ENCODE measurements at regions not wholly inside any gene's neighbourhood (a gene's known extent, or its start where the extent isn't known, plus 50 kb on each side); places are given as distances from the start of the nearest gene placed in this dataset.

- no peak overlapping the region for H3K4me3 ChIP-seq (ENCODE audit: low read depth, low read length)
- H3K27me3 ChIP-seq (ENCODE audit: control insufficient read depth, insufficient read depth, low read length) = peaks cover 2% of the 10 kb centered on the region
- ChIA-PET CTCF (interaction anchor here (0.8 to 3.8 kb wide), 3 partner anchors 22 to 631 kb away, joined by 3 to 22 read pairs (median 4); partner anchors contain the start of gene SNX19), POLR2A (no interaction called here)
- H3K27ac ChIP-seq (ENCODE audit: low read depth, low read length) = no peak overlapping the region
- H3K9me3 ChIP-seq (ENCODE audit: control insufficient read depth, insufficient read depth, low read length) = peaks cover 3% of the 10 kb centered on the region
- TF ChIP-seq, protein P1, sequence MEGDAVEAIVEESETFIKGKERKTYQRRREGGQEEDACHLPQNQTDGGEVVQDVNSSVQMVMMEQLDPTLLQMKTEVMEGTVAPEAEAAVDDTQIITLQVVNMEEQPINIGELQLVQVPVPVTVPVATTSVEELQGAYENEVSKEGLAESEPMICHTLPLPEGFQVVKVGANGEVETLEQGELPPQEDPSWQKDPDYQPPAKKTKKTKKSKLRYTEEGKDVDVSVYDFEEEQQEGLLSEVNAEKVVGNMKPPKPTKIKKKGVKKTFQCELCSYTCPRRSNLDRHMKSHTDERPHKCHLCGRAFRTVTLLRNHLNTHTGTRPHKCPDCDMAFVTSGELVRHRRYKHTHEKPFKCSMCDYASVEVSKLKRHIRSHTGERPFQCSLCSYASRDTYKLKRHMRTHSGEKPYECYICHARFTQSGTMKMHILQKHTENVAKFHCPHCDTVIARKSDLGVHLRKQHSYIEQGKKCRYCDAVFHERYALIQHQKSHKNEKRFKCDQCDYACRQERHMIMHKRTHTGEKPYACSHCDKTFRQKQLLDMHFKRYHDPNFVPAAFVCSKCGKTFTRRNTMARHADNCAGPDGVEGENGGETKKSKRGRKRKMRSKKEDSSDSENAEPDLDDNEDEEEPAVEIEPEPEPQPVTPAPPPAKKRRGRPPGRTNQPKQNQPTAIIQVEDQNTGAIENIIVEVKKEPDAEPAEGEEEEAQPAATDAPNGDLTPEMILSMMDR (IDR thresholded peaks at IDR 0.05; ENCODE audit: low read depth, low read length) = no peak
- DNase-seq (ENCODE audit: low read depth, low spot score) = no peak
These were observed 127.0 kb upstream of the SNX19 start for GRCh38 chr11:131043251-131043650.

DNA sequence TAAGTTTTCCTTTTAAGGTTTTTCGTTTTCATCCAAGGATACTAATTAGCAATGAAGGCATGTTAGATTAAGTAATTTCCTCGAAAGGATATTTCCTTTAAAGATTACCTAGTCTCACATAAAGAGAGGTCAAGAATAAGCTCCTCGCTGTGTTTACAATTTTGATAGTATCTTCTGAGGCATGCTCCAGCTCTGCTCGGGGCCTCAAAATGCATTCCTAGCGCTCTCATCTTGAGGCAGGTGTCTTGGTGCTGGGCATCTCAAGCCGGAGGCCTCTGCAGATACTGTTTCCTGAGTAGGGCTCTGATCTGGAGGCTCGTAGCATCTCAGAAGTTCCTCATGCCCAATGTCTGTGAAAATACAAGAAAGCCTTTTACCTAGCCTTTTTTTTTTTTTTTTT, 128.6 kb upstream of the SNX19 start:
- TF ChIP-seq, protein P1 (IDR thresholded peaks at IDR 0.05; ENCODE audit: low read depth, low read length) = no peak
- no peak overlapping the region for H3K4me3 ChIP-seq (ENCODE audit: low read depth, low read length)
- no peak for DNase-seq (ENCODE audit: low read depth, low spot score)
- no peak overlapping the region for H3K27ac ChIP-seq (ENCODE audit: low read depth, low read length)
- ChIA-PET CTCF (interaction anchor here (0.5 to 3.8 kb wide), 5 partner anchors 18 to 630 kb away, joined by 3 to 22 read pairs (median 3); partner anchors contain the start of gene SNX19), POLR2A (no interaction called here)
- H3K9me3 ChIP-seq (ENCODE audit: control insufficient read depth, insufficient read depth, low read length) = peaks cover 3% of the 10 kb centered on the region
- H3K27me3 ChIP-seq (ENCODE audit: control insufficient read depth, insufficient read depth, low read length) = peaks cover 2% of the 10 kb centered on the region

DNA sequence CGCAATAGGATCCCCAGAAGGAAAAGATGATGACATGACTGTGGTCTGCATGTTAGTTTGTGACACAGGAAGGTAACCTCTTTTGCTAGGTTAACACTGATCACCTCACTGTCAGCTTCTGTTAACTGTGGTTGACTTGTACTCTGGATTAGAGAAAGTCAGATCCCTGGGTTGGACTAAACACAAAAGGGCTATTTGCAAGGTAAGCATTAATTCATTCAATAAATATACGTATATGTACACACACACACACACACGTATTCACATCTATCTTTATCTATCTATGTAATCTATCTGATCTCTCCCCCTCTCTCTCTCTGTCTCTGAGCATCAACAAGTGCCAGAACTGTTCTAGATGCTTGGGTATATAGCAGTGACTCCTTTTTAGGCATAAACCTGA, 136.1 kb upstream of the SNX19 start:
- no peaks in the 10 kb centered on the region; the same call in 1 of the 2 replicates for H3K9me3 ChIP-seq (ENCODE audit: control insufficient read depth, insufficient read depth, low read length)
- DNase-seq (ENCODE audit: low read depth, low spot score) = no peak
- TF ChIP-seq, protein P1 (IDR thresholded peaks at IDR 0.05; ENCODE audit: low read depth, low read length) = no peak
- H3K4me3 ChIP-seq (ENCODE audit: low read depth, low read length) = no peak overlapping the region
- no peak overlapping the region for H3K27ac ChIP-seq (ENCODE audit: low read depth, low read length)
- H3K27me3 ChIP-seq (ENCODE audit: control insufficient read depth, insufficient read depth, low read length) = no peaks in the 10 kb centered on the region
- POLR2A ChIA-PET = no interaction called here
- CTCF ChIA-PET = interaction anchor here (0.6 kb wide), 1 partner anchor 17 kb away, joined by 3 read pairs; no protein-coding TSS in a partner anchor

- H3K27me3 ChIP-seq (ENCODE audit: control insufficient read depth, insufficient read depth, low read length) = no peaks in the 10 kb centered on the region
- H3K9me3 ChIP-seq (ENCODE audit: control insufficient read depth, insufficient read depth, low read length) = no peaks in the 10 kb centered on the region
- H3K27ac ChIP-seq (ENCODE audit: low read depth, low read length) = no peak overlapping the region
- TF ChIP-seq, protein P1 (IDR thresholded peaks at IDR 0.05; ENCODE audit: low read depth, low read length) = no peak
- no peak for DNase-seq (ENCODE audit: low read depth, low spot score)
- POLR2A ChIA-PET = no interaction called here
- no peak overlapping the region for H3K4me3 ChIP-seq (ENCODE audit: low read depth, low read length)
- CTCF ChIA-PET = interaction anchor here (0.9 kb wide), 1 partner anchor 1071 kb away, joined by 3 read pairs; no protein-coding TSS in a partner anchor
These were observed 139.8 kb upstream of the SNX19 start for GRCh38 chr11:131056036-131056435.

DNA sequence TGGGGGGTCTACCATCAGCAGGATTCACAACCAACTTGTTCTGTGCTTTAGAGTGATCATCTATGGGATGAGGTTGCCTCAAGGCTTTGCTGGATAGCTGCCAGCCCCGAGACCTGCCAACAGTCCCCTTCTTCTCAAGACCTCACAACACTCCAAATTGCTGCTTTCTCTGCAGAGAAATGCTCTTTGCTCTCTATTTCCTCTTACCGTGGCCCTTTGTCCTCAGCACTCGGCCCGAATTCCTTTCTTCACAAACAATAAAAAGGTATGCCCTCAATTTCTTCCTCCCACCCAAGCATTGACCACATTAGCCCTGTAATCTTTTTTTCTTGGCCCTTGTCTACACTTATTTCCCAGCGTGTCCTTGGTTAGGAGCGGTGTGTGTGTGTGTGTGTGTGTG, 147.4 kb upstream of the SNX19 start:
- Histone ChIP-seq H3K4me3 (ENCODE audit: low read depth, low read length) (no peak overlapping the region), H3K27ac (ENCODE audit: low read depth, low read length) (no peak overlapping the region), H3K9me3 (ENCODE audit: control insufficient read depth, insufficient read depth, low read length) (no peaks in the 10 kb centered on the region), H3K27me3 (ENCODE audit: control insufficient read depth, insufficient read depth, low read length) (no peaks in the 10 kb centered on the region)
- ChIA-PET POLR2A (no interaction called here), CTCF (interaction anchor here (0.6 to 10.3 kb wide), 17 partner anchors 14 to 625 kb away, joined by 3 to 126 read pairs (median 8); no protein-coding TSS in a partner anchor)
- TF ChIP-seq, protein P1 (IDR thresholded peaks at IDR 0.05; ENCODE audit: low read depth, low read length) = no peak
- no peak for DNase-seq (ENCODE audit: low read depth, low spot score)

Measured in AG04450 (cell line).